ENCODE measurements at regions not wholly inside any gene's neighbourhood (a gene's known extent, or its start where the extent isn't known, plus 50 kb on each side); places are given as distances from the start of the nearest gene placed in this dataset.

- Histone ChIP-seq H3K4me1 (no peaks in the 10 kb centered on the region), H3K27me3 (peaks cover 0 to 15% of the 10 kb centered on the region in 2 donors), H3K36me3 (no peaks in the 10 kb centered on the region), H3K9me3 (no peaks in the 10 kb centered on the region), H3K4me3 (no peak overlapping the region), H3K27ac (no peak overlapping the region)
- no peak for TF ChIP-seq CTCF (IDR thresholded peaks at IDR 0.05)
- intact Hi-C loops (cut with DNase I) = no loop called here
- DNase-seq (no peak), ATAC-seq (no peak)
Observed at GRCh38 chr11:112751772-112752171, 209.4 kb upstream of the NCAM1 start.

- Histone ChIP-seq H3K4me3 (no peak overlapping the region), H3K4me1 (no peaks in the 10 kb centered on the region), H3K27me3 (peaks cover 0 to 8% of the 10 kb centered on the region in 2 donors), H3K27ac (no peak overlapping the region), H3K9me3 (no peaks in the 10 kb centered on the region), H3K36me3 (no peaks in the 10 kb centered on the region)
- no peak for DNase-seq
- no peak for ATAC-seq
- TF ChIP-seq CTCF (IDR thresholded peaks at IDR 0.05) = no peak
- intact Hi-C loops (cut with DNase I) = no loop called here
Observed at GRCh38 chr11:112752563-112752962, 208.7 kb upstream of the NCAM1 start.

- Histone ChIP-seq H3K4me1 (no peaks in the 10 kb centered on the region), H3K27me3 (peaks cover 0 to 5% of the 10 kb centered on the region in 2 donors), H3K27ac (no peak overlapping the region), H3K4me3 (no peak overlapping the region), H3K9me3 (no peaks in the 10 kb centered on the region), H3K36me3 (no peaks in the 10 kb centered on the region)
- ATAC-seq = no peak
- no peak for DNase-seq
- no peak for TF ChIP-seq CTCF (IDR thresholded peaks at IDR 0.05)
- intact Hi-C loops (cut with DNase I) = no loop called here
Observed at GRCh38 chr11:112753706-112754105, 207.5 kb upstream of the NCAM1 start.

GRCh38 chr11:112759418-112759817, 201.8 kb upstream of the NCAM1 start:
- TF ChIP-seq CTCF (IDR thresholded peaks at IDR 0.05) = no peak
- intact Hi-C loops (cut with DNase I) = no loop called here
- Histone ChIP-seq H3K4me3 (no peak overlapping the region), H3K36me3 (no peaks in the 10 kb centered on the region), H3K27ac (no peak overlapping the region), H3K4me1 (no peaks in the 10 kb centered on the region), H3K27me3 (peaks cover 0 to 6% of the 10 kb centered on the region in 2 donors), H3K9me3 (no peaks in the 10 kb centered on the region)
- DNase-seq (no peak), ATAC-seq (no peak)

GRCh38 chr11:112760396-112761059, 200.7 kb upstream of the NCAM1 start:
- Histone ChIP-seq H3K36me3 (no peaks in the 10 kb centered on the region), H3K4me1 (no peaks in the 10 kb centered on the region), H3K27ac (no peak overlapping the region), H3K27me3 (peaks cover 0 to 6% of the 10 kb centered on the region in 2 donors), H3K4me3 (no peak overlapping the region), H3K9me3 (no peaks in the 10 kb centered on the region)
- intact Hi-C loops (cut with DNase I) = no loop called here
- no peak for ATAC-seq
- no peak for TF ChIP-seq CTCF (IDR thresholded peaks at IDR 0.05)
- no peak for DNase-seq
